ENCODE measurements at regions not wholly inside any gene's neighbourhood (a gene's known extent, or its start where the extent isn't known, plus 50 kb on each side); places are given as distances from the start of the nearest gene placed in this dataset.

DNA sequence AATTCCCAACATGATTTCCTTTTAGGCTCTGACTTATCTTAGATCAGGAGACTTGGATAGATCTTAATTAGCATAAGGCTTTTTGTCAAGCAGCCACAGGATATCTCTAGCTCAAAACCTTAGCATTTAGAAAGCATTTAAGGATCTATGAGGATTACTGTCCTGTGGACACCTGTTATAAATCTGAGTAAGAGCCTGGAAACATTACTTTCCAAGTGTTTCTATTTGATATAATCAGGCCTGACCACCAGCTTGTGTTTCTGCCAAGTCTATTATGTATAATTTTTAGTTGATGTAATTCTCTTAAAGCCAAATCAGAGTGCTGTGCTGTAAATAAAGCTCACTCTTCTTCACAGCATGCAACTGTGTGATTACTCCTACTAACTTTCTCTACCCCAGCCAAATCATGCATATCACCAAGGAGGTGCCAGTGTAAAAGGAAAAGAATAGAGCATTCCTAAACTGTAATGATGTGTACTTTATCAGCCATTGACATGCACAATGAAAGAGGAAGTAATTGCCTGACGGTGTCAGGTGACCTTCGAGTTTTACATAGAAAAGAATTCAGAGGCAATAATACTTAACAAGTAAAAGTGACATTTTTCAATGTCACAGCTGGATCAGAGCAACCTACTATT is 309.9 kb upstream of the PRMT6 start:
- no peak for DNase-seq

- DNase-seq: peak; percentile 17
Measured at GRCh38 chr1:106747232-106747631, 309.2 kb upstream of the PRMT6 start.

DNA sequence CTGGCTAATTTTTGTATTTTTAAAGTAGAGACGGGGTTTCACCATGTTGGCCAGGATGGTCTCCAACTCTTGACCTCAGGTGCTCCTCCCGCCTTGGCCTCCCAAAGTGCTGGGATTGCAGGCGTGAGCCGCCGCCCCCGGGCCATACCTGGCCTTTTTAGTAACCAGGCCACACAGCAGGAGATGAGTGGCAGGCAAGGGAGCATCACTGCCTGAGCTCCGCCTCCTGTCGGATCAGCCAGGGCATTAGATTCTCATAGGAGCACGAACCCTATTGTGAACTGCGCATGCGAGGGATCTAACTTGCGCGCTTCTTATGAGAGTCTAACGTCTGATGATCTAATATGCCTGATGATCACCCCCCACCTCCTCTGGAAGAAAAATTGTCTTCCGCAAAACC is 308.7 kb upstream of the PRMT6 start:
- DNase-seq: no peak

DNA sequence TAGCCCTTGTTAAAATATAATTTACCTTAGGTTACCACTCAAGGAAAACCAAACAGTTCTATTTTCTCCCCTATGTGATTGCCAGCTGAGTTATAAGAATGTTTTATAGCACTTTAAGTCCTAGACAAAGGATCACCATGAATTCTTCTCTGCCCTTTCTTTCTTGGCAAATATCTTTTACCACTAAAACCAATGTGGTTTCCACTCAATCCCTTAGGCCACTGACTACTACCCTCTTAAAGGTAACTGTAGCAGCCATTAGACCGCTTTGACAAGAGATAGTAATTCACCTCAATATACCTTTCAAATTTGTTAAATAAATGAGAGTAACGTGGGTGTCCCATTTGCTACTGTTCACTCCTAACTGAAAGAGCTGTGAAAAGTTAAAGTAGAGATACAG is 307.9 kb upstream of the PRMT6 start:
- no peak for DNase-seq

DNA sequence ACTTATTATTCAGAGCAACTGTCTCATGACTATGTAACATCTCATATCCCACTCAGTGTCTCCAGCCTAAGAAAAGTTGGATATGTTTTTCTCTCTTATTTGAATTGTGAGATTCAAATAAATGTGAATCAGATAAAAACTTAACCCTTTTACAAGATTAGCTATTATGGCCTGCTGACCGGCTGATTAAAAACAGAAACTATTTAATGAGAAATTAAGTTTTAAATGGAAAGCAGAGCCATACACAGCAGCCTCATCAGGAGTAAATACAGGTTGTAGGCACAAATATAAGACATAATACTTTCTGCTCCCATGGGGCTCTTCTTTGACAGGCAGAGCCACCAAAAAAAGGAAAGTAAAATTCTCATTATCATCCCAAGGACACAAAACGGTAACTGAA is 307.0 kb upstream of the PRMT6 start:
- no peak for DNase-seq

DNA sequence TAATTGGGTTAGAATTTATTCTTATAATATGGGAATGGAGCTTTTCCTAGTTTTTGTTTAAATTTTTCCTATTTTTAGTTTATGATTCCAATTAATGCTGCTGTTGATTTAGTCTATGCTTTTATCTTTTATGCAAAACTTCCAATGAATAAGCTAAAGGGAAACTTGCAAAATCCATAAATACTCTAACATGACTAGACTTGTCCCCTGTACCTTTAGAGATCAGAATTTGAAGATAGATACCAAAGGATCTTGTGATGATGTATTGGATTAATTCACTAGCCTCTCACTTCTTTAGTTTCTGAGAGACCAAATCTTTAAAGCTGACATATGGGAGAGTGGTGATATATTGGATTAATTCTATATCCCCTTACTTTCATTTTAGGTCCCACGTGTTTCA is 306.6 kb upstream of the PRMT6 start:
- DNase-seq: no peak

- no peak for DNase-seq
Measured at GRCh38 chr1:106751002-106751401, 305.5 kb upstream of the PRMT6 start.

- DNase-seq: no peak
Measured at GRCh38 chr1:106753066-106753465, 303.4 kb upstream of the PRMT6 start.

- no peak for DNase-seq
Measured at GRCh38 chr1:106754957-106755356, 301.5 kb upstream of the PRMT6 start.

DNA sequence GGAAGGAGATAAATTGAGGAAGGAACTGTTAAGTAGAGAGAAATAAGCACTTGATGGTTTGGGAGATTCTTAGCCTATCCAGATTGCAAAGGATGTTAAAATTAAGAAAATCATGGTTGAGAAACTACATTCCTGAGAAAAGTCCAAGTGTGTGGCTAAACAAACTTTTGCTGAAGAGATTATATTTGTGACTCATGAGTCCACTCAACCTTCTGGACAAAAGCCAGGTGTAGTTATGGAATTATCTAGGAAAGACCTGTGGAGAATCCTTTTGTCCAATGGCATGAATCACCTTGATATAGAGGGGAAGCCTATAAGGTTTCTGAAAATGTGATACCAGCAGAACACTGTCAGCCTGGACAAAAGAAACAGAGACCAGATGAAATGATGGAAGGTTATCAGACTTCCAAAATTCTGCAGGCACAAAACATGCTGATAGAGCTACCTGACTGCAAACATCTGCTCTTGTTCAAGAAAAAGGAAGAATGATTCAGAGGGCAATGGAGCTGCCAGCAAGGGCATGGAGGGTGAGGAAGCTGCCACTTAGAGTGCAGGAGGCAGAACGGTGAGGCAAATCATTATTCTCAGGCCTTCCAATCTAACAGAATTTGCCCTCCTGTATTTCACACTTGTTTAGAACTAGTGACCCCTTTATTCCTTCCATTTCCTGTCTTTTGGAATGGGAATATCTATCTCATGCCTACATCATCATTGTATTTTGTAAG is 300.6 kb upstream of the PRMT6 start:
- DNase-seq: no peak

DNA sequence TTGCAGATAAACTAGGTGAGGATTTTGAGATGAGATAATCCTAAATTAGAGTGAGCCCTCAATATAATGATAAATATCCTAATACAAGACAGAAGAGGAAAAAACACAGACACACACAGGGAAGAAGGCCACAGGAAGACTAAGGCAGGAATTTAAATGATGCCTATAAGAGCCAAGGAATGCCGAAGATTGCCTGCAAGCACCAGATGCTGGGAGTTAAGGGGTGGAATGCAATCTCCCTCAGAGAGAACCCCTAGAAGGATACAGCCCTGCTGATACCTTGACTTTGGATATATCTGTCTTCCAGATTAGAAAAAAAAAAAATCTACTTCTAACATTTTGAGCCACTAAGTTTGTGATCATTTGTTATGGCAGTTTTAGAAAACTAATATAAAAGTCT is 299.7 kb upstream of the PRMT6 start:
- no peak for DNase-seq

DNA sequence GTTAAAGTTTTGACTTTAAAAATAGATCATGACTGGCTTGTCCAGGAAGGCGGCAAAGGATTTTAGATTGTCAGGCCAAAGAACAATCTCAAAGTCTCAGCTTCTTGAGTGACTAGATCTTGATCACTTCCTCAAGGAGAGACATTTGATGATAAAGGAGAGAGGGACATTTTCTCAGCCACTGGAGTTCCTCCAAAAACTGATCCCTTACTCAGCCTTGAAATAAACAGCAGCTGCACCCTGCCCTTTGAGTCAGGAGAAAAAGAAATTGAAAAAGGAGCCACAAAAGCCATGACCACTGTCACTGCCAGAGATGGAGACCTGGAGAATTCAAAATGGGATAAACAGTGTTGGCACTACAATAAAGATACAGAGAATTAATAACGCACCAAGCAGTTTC is 288.4 kb upstream of the PRMT6 start:
- no peak for DNase-seq

DNA sequence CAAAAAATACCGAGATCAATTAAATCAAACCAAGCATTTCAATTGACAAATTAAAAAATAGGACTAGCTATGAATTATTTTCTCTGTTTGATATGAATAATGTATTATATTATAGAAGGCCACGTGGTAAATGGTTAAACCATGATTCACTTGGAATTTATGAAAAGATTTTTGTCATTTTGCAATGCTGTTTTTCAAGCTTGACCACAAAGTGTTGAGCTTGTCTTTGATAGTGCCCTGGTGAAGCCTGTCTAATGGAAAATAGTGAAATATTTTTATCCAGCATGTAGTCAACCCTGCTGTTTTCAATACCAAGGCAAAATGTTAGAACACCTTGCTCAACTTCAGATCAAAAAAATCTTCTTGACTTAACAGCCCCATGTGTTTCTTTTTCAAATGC is 288.0 kb upstream of the PRMT6 start:
- no peak for DNase-seq

DNA sequence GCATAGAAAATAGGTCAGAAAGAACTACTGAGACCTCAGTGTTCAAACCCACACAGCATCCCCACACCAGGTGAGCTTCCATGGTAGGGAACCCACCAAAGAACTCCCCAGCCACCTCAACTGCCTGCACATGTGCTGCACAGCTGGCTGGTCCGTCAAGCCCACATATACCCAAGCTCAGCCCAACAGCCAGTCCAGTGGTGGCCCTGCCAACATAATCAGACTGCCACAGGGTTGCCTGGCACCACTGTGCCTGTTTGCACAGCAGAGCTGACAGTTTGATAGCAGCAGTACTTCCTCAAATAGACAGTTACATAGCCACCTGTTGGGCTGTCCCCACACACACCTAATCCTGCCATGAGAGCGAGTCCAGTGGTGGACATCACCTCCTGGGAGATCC is 283.3 kb upstream of the PRMT6 start:
- DNase-seq: no peak

- no peak for DNase-seq
Measured at GRCh38 chr1:106780066-106780465, 276.4 kb upstream of the PRMT6 start.

GRCh38 chr1:106780806-106781569 is 275.5 kb upstream of the PRMT6 start:
- DNase-seq: no peak

DNA sequence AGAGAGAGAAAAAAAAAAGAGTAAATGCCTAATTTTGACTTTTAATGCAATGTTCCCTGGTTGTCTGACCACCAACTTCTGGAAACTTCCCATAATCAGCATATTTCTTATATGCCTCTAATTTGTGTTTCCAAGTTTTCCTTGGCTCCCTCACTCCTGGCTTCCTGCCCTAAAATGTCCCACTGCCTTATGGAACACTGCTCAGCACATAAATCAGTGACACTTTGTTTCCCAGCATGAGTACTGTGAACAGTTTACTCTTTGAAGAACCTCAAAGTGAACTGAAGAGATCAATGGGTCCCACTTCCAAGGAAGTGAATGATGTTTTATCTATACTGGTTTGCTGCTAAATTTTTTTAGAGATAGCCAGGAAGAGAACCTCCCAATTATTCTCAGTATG is 271.3 kb upstream of the PRMT6 start:
- no peak for DNase-seq

- no peak for DNase-seq
Measured at GRCh38 chr1:106787520-106787919, 269.0 kb upstream of the PRMT6 start.

GRCh38 chr1:106789686-106790085 is 266.8 kb upstream of the PRMT6 start:
- DNase-seq: no peak

DNA sequence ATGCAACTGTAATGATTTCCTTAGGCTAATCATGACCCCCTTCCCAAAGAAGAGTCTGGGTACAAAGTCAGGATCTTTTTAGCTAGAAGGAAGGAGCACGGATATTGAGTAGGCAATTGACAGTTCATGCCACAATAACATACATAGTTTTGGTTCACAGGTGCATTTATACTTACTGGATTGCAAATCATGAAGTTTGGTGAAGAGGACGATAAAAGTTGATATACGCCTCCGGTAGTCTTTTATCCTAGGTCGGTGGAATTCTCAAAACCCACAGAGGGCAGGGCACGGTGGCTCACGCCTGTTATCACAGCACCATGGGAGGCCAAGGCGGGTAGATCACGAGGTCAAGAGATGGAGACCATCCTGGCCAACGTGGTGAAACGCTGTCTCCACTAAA is 265.4 kb upstream of the PRMT6 start:
- DNase-seq: no peak

DNA sequence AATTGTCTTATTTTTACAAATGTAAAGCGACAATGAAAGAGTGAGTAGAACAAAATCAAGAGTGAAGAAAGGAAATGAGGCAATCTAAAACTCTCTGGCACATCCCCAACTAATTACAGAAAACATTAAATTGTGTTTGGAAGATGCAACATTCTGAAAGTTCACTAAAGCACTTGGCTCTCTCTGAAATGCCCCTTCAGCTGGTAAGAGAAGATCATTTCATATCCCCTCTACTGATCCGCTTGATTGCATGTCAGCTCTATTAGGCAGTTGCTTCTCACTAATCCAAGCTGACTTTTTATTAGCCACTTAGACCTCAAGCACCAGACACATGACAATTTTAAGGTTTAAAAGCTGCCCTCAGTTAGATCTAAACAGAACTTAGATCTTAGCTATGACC is 262.8 kb upstream of the PRMT6 start:
- no peak for DNase-seq

- DNase-seq: no peak
Measured at GRCh38 chr1:106798991-106799390, 257.5 kb upstream of the PRMT6 start.

DNA sequence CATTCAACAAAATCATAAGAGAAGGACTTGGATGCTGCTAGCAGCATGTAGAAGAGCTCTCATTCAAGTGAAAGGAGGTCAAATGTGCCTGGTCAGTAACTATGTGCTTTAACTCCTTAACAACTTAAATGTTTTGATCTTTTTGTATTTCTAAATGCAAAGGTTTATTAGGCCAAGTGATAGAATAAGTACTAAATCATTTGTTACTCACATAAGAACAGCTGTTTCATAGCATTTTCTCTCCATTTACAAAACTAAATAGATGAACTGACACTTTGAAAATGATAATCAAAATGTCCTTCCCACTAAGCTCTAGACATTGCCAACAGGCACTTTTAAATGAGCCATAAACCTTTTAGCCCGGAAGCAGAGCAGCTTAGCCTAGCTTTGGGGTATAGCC is 254.3 kb upstream of the PRMT6 start:
- no peak for DNase-seq

GRCh38 chr1:106814418-106814817 is 242.1 kb upstream of the PRMT6 start:
- DNase-seq: no peak

Measured in midbrain (tissue), 1 donor.